H1 (cell line): ENCODE measurements at regions not wholly inside any gene's neighbourhood (a gene's known extent, or its start where the extent isn't known, plus 50 kb on each side); places are given as distances from the start of the nearest gene placed in this dataset.

Experiments
- CREB1 ChIP-seq: IDR thresholded peaks from 2 replicates; pipeline ENCODE4 v1.6.1; 2012; ENCODE audit warnings: inconsistent platforms
- GTF2F1 ChIP-seq: IDR thresholded peaks from 2 replicates; pipeline ENCODE4 v1.6.1; 2012; ENCODE audit warnings: low read depth, low read length, improper control_type of control experiment, borderline replicate concordance
- RAD21 ChIP-seq, 2 experiments: IDR thresholded peaks in 1 of 2; conservative IDR thresholded peaks in 1 of 2; 2 replicates each; pipeline ENCODE4 v1.6.1; 2011; ENCODE audit warnings: low read depth in 2 of 2, low read length in 2 of 2, improper control_type of control experiment in 1 of 2, inconsistent platforms in 1 of 2, mild to moderate bottlenecking in 1 of 2, moderate library complexity in 1 of 2
- USF2 ChIP-seq: IDR thresholded peaks from 2 replicates; pipeline ENCODE4 v1.6.1; 2011; ENCODE audit warnings: low read length, improper control_type of control experiment

GRCh38 chr5:161115941-161116340 is 263.9 kb upstream of the ATP10B start (continued):
- TF ChIP-seq GTF2F1 = no peak
- no peak for TF ChIP-seq CREB1
- no peak for TF ChIP-seq RAD21 (IDR thresholded peaks at IDR 0.05 in 1 of 2, conservative IDR thresholded peaks at IDR 0.05 in 1 of 2; ENCODE audit: low read depth in 2 of 2, low read length in 2 of 2)
- no peak for TF ChIP-seq USF2
